Loucy (cell line): ENCODE measurements at regions not wholly inside any gene's neighbourhood (a gene's known extent, or its start where the extent isn't known, plus 50 kb on each side); places are given as distances from the start of the nearest gene placed in this dataset.
A peak's percentile ranks its signal among the peaks of the same experiment; 100 is the strongest.

Experiments used
- H2AFZ ChIP-seq: fragments of 200-600 bp; sonication (generic); 2 replicates; pipeline ENCODE4 v1.6.0; 2016; ENCODE audit warnings: antibody characterized with exemption, mild to moderate bottlenecking, low read length, moderate library complexity
- H3F3A ChIP-seq: fragments of 200-600 bp; 2 replicates; pipeline ENCODE4 v1.6.0; 2016; ENCODE audit warnings: antibody characterized with exemption, low read depth, mild to moderate bottlenecking
- H3K27me3 ChIP-seq: fragments of 200-600 bp; sonication (generic); 2 replicates; pipeline ENCODE4 v1.6.1; 2014; ENCODE audit warnings: low read length, mild to moderate bottlenecking; ENCODE audit not compliant: insufficient read depth, poor library complexity, severe bottlenecking
- H3K36me3 ChIP-seq: fragments of 200-600 bp; sonication (generic); 2 replicates; pipeline ENCODE4 v1.6.1; 2016; ENCODE audit warnings: low read length; ENCODE audit not compliant: insufficient read depth
- H3K4me1 ChIP-seq: fragments of 200-600 bp; sonication (generic); 2 replicates; pipeline ENCODE4 v1.5.1; 2014; ENCODE audit warnings: low read length, mild to moderate bottlenecking; ENCODE audit not compliant: insufficient read depth, poor library complexity, severe bottlenecking
- H3K4me2 ChIP-seq: fragments of 200-600 bp; sonication (generic); 2 replicates; pipeline ENCODE4 v1.6.0; 2014; ENCODE audit warnings: antibody characterized with exemption, low read length, low read depth, mild to moderate bottlenecking; ENCODE audit not compliant: poor library complexity, severe bottlenecking
- H3K4me3 ChIP-seq: fragments of 200-600 bp; sonication (generic); 2 replicates; pipeline ENCODE4 v1.5.1; 2014; ENCODE audit warnings: low read length, mild to moderate bottlenecking, mixed read lengths; ENCODE audit not compliant: poor library complexity, severe bottlenecking
- H3K79me2 ChIP-seq: fragments of 200-600 bp; sonication (generic); 2 replicates; pipeline ENCODE4 v1.6.1; 2014; ENCODE audit warnings: low read length; ENCODE audit not compliant: insufficient read depth
- H3K9ac ChIP-seq: fragments of 200-600 bp; sonication (generic); 2 replicates; pipeline ENCODE4 v1.6.0; 2014; ENCODE audit warnings: mild to moderate bottlenecking, low read depth, low read length, moderate library complexity; ENCODE audit not compliant: poor library complexity, severe bottlenecking
- H3K9me2 ChIP-seq: fragments of 200-600 bp; sonication (generic); replicated peaks from 2 replicates; pipeline ENCODE4 v1.6.1; 2016; ENCODE audit warnings: low read depth, low read length, mixed read lengths
- H3K9me3 ChIP-seq: fragments of 200-600 bp; sonication (generic); 2 replicates; pipeline ENCODE4 v1.6.1; 2014; ENCODE audit warnings: mild to moderate bottlenecking, antibody characterized with exemption, low read length, low read depth; ENCODE audit not compliant: insufficient read depth
- H4K20me1 ChIP-seq: fragments of 200-600 bp; sonication (generic); 2 replicates; pipeline ENCODE4 v1.6.0; 2014; ENCODE audit warnings: antibody characterized with exemption, low read length, mild to moderate bottlenecking; ENCODE audit not compliant: insufficient read depth, poor library complexity, severe bottlenecking
- EZH2phosphoT487 ChIP-seq: fragments of 200-600 bp; IDR thresholded peaks from 2 replicates; pipeline ENCODE4 v1.6.1; 2018; ENCODE audit warnings: antibody characterized with exemption, mild to moderate bottlenecking, moderate library complexity, borderline replicate concordance
- TF ChIP-seq, protein P1 (sequence below): fragments of 200-600 bp; sonication (generic); conservative IDR thresholded peaks from 2 replicates; pipeline ENCODE4 v1.5.1; 2014; ENCODE audit warnings: mild to moderate bottlenecking, antibody characterized with exemption, low read length

DNA sequence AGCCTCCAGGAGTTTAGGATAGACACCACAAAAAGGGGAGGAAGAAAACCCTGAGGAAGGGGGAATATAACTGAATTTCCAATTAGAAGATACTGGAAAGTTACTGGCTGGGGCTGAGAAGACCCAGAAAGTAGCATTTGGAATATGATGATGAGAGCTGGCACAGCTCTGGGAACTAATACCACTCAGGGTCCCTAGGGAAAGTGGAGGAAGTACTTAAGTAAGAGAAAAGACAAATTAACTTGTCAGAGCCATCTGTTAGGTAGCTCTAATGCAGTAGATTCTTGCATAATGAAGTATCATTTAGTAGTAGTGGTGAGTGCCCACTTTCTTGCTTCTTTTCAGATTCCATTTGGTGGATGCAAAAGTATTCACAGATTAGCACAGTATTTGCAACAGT is 90.8 kb upstream of the TSPAN5 start:
- TF ChIP-seq, protein P1, sequence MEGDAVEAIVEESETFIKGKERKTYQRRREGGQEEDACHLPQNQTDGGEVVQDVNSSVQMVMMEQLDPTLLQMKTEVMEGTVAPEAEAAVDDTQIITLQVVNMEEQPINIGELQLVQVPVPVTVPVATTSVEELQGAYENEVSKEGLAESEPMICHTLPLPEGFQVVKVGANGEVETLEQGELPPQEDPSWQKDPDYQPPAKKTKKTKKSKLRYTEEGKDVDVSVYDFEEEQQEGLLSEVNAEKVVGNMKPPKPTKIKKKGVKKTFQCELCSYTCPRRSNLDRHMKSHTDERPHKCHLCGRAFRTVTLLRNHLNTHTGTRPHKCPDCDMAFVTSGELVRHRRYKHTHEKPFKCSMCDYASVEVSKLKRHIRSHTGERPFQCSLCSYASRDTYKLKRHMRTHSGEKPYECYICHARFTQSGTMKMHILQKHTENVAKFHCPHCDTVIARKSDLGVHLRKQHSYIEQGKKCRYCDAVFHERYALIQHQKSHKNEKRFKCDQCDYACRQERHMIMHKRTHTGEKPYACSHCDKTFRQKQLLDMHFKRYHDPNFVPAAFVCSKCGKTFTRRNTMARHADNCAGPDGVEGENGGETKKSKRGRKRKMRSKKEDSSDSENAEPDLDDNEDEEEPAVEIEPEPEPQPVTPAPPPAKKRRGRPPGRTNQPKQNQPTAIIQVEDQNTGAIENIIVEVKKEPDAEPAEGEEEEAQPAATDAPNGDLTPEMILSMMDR: no peak
- no peak for TF ChIP-seq EZH2phosphoT487
- Histone ChIP-seq H3F3A (no peaks in the 10 kb centered on the region), H3K9ac (no peak overlapping the region), H3K4me2 (no peak overlapping the region), H3K4me1 (peaks cover 21% of the 10 kb centered on the region), H3K27me3 (no peaks in the 10 kb centered on the region), H3K9me2 (no peaks in the 10 kb centered on the region), H4K20me1 (no peaks in the 10 kb centered on the region), H2AFZ (no peak overlapping the region), H3K4me3 (no peak overlapping the region), H3K79me2 (no peaks in the 10 kb centered on the region), H3K36me3 (no peaks in the 10 kb centered on the region), H3K9me3 (no peaks in the 10 kb centered on the region)

DNA sequence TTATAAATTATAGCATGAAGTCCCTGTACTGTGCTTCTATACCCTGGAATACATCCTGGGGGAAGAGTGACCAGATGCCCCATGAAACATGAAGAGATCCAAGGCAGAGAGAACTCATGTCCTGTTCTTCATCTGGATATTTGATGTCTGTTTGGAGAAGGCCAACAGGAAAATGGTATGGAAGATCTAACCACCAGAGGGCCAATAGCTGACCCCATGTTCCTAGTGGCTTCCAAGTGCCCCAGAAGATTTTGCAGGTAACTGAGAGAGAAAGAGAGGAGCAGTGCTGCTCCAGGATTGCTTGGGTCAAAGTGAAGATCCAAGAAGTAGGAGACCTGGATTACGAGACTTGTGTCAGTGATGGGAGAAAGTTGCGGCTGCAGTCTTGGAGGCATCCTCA is 90.2 kb upstream of the TSPAN5 start:
- Histone ChIP-seq H2AFZ (no peak overlapping the region), H3K4me2 (no peak overlapping the region)

DNA sequence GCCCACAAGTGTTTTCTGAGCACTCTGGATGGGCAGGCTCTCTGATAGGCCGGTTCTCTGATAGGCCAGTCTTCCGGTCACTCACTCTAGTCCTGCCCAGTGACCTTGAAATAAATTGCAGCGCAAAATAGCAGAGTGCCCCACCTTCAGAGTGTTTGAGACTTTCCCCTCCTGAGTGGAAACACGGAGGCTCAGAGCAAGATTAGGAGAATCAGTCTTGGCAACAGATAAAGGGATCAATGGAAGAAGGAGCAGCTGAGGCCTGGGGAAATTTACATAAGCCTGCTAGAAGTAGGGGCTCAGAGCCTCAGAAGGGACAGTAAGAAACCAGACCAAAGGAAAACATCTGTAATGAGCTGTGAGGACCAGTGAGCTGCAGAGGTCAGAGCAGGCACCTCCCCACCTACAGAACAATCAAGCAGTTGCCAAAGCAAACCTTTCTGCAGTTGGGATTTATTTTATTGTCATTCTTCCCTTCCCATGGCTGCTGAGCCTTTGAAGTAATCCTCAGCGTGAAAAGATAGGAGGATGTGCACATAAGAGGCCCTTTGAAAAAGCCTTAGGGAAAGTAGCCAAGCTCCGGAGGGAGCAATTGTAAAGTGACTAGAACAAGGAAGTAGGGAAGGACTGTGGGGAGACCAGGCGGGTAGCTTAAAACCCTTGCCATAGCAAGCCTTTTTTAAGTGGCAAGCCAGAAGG is 89.1 kb upstream of the TSPAN5 start:
- Histone ChIP-seq H3K9me3 (no peaks in the 10 kb centered on the region), H3K4me1 (peaks cover 21% of the 10 kb centered on the region), H3K79me2 (no peaks in the 10 kb centered on the region), H3K27me3 (no peaks in the 10 kb centered on the region), H3F3A (no peaks in the 10 kb centered on the region), H3K9me2 (no peaks in the 10 kb centered on the region), H3K9ac (no peak overlapping the region), H3K4me3 (no peak overlapping the region), H3K36me3 (no peaks in the 10 kb centered on the region), H2AFZ (peak overlapping the region; percentile 39; the same call in 1 of the 2 replicates), H3K4me2 (no peak overlapping the region), H4K20me1 (no peaks in the 10 kb centered on the region)
- no peak for TF ChIP-seq EZH2phosphoT487
- TF ChIP-seq, protein P1: no peak

More for the DNA sequence above, 90.2 kb upstream of the TSPAN5 start:
- Histone ChIP-seq H4K20me1 (no peaks in the 10 kb centered on the region), H3F3A (no peaks in the 10 kb centered on the region), H3K4me3 (no peak overlapping the region), H3K9me2 (no peaks in the 10 kb centered on the region), H3K36me3 (no peaks in the 10 kb centered on the region), H3K9ac (no peak overlapping the region), H3K4me1 (peaks cover 21% of the 10 kb centered on the region), H3K79me2 (no peaks in the 10 kb centered on the region), H3K27me3 (no peaks in the 10 kb centered on the region), H3K9me3 (no peaks in the 10 kb centered on the region)
- TF ChIP-seq, protein P1: no peak
- no peak for TF ChIP-seq EZH2phosphoT487
